ENCODE measurements at regions not wholly inside any gene's neighbourhood (a gene's known extent, or its start where the extent isn't known, plus 50 kb on each side); places are given as distances from the start of the nearest gene placed in this dataset.

DNA sequence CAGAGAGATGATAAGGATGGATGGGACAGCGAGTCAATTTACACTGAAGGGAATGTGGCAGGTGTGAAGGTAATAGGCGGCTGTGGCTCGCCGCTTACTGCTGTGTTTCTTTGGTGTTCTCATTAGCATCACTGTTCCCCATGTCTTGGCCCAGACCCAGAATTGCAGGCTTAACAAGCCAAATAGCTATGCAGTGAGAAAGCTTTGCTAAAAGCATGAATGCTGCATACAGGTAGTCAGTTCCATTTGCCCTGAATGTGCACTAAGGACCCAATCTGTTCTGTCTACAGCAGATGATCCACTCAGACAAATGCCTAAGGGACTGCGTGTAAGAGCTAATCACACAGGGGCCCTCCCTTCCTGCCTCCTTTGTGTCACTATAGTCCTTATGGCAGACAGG lies 262.6 kb downstream of the DCDC2C start (continued):
- TF ChIP-seq, protein P1, sequence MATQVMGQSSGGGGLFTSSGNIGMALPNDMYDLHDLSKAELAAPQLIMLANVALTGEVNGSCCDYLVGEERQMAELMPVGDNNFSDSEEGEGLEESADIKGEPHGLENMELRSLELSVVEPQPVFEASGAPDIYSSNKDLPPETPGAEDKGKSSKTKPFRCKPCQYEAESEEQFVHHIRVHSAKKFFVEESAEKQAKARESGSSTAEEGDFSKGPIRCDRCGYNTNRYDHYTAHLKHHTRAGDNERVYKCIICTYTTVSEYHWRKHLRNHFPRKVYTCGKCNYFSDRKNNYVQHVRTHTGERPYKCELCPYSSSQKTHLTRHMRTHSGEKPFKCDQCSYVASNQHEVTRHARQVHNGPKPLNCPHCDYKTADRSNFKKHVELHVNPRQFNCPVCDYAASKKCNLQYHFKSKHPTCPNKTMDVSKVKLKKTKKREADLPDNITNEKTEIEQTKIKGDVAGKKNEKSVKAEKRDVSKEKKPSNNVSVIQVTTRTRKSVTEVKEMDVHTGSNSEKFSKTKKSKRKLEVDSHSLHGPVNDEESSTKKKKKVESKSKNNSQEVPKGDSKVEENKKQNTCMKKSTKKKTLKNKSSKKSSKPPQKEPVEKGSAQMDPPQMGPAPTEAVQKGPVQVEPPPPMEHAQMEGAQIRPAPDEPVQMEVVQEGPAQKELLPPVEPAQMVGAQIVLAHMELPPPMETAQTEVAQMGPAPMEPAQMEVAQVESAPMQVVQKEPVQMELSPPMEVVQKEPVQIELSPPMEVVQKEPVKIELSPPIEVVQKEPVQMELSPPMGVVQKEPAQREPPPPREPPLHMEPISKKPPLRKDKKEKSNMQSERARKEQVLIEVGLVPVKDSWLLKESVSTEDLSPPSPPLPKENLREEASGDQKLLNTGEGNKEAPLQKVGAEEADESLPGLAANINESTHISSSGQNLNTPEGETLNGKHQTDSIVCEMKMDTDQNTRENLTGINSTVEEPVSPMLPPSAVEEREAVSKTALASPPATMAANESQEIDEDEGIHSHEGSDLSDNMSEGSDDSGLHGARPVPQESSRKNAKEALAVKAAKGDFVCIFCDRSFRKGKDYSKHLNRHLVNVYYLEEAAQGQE (IDR thresholded peaks at IDR 0.05; ENCODE audit: low read depth), result no peak

DNA sequence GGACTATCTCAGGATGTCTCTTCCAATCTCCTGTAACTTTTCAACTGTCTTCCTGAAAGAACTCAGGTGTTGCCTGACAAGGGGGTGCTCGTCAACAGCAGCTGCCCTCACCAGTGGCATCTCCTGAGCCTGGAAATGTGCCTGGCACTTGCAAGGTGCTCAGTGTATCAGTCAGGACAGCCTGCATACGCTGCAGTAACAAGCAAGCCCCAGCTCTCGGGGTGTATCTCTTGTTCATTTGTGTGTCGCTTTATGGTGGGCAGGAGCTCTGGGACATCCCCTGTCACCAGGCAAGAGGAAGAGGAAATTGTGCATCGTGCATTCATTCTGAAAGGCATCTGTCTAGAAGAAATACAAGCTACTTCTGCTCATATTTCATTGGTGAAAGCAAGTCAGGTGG lies 263.1 kb downstream of the DCDC2C start:
- Histone ChIP-seq H3K79me2 (ENCODE audit: insufficient read depth, low read length) (no peaks in the 10 kb centered on the region), H3K36me3 (ENCODE audit: control insufficient read depth in 1 of 2, insufficient read depth in 2 of 2, low read length in 2 of 2) (no peaks in the 10 kb centered on the region), H3K9ac (ENCODE audit: low read length) (no peak overlapping the region), H3K4me3 (replicated peaks in 1 of 2; ENCODE audit: low read depth in 1 of 2, low read length in 2 of 2) (no peak overlapping the region), H3K4me1 (ENCODE audit: control insufficient read depth in 1 of 2, insufficient read depth in 2 of 2, low read length in 2 of 2) (no peaks in the 10 kb centered on the region), H3K9me3 (ENCODE audit: control insufficient read depth in 1 of 2, insufficient read depth in 1 of 2, low read depth in 1 of 2, low read length in 2 of 2) (peaks cover 1 to 2% of the 10 kb centered on the region in 2 experiments; a peak in 1 of 4 replicates), H3K27ac (ENCODE audit: low read depth, low read length) (no peak overlapping the region), H3K9me2 (ENCODE audit: insufficient read depth) (no peaks in the 10 kb centered on the region), H3K27me3 (ENCODE audit: insufficient read depth, low read length) (no peaks in the 10 kb centered on the region), H2AFZ (ENCODE audit: low read depth, low read length, poor library complexity, severe bottlenecking) (no peak overlapping the region), H4K20me1 (ENCODE audit: insufficient read depth) (no peaks in the 10 kb centered on the region), H3K4me2 (ENCODE audit: low read length) (no peak overlapping the region)
- RAD21 ChIA-PET (ENCODE audit: low non-redundant PET in 1 of 2, low total read pairs in 2 of 2, uncharacterized antibody in 2 of 2, unreplicated experiment in 2 of 2), result no interaction called here
- CTCF ChIA-PET, result no interaction called here
- POLR2A ChIA-PET, result no interaction called here
- intact Hi-C loops (cut with micrococcal nuclease), result no loop called here
- ATAC-seq, result no peak
- TF ChIP-seq, protein P2, sequence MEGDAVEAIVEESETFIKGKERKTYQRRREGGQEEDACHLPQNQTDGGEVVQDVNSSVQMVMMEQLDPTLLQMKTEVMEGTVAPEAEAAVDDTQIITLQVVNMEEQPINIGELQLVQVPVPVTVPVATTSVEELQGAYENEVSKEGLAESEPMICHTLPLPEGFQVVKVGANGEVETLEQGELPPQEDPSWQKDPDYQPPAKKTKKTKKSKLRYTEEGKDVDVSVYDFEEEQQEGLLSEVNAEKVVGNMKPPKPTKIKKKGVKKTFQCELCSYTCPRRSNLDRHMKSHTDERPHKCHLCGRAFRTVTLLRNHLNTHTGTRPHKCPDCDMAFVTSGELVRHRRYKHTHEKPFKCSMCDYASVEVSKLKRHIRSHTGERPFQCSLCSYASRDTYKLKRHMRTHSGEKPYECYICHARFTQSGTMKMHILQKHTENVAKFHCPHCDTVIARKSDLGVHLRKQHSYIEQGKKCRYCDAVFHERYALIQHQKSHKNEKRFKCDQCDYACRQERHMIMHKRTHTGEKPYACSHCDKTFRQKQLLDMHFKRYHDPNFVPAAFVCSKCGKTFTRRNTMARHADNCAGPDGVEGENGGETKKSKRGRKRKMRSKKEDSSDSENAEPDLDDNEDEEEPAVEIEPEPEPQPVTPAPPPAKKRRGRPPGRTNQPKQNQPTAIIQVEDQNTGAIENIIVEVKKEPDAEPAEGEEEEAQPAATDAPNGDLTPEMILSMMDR (IDR thresholded peaks at IDR 0.05 in 2 of 3, conservative IDR thresholded peaks at IDR 0.05 in 1 of 3; ENCODE audit: borderline replicate concordance in 1 of 3, insufficient read depth in 1 of 3, low read depth in 2 of 3, low read length in 2 of 3), result no peak
- TF ChIP-seq ZFX (IDR thresholded peaks at IDR 0.05) (no peak), ELF1 (IDR thresholded peaks at IDR 0.05; ENCODE audit: borderline replicate concordance, low read depth) (no peak), EZH2 (IDR thresholded peaks at IDR 0.05) (no peak), CEBPB (IDR thresholded peaks at IDR 0.05; ENCODE audit: low read depth) (no peak), TCF7L2 (IDR thresholded peaks at IDR 0.05; ENCODE audit: borderline replicate concordance, extremely low read depth, insufficient read depth, insufficient read length) (no peak), SIN3A (IDR thresholded peaks at IDR 0.05; ENCODE audit: low read depth) (no peak)
- TF ChIP-seq, protein P1 (IDR thresholded peaks at IDR 0.05; ENCODE audit: low read depth), result no peak
- TF ChIP-seq, protein P3, sequence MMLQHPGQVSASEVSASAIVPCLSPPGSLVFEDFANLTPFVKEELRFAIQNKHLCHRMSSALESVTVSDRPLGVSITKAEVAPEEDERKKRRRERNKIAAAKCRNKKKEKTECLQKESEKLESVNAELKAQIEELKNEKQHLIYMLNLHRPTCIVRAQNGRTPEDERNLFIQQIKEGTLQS (IDR thresholded peaks at IDR 0.05), result no peak
- TF ChIP-seq, protein P4, sequence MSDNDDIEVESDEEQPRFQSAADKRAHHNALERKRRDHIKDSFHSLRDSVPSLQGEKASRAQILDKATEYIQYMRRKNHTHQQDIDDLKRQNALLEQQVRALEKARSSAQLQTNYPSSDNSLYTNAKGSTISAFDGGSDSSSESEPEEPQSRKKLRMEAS (IDR thresholded peaks at IDR 0.05), result no peak
- BruUV-seq (replicated peaks), result no TSS peak
- DNase-seq (ENCODE audit: low read depth, low spot score), result no peak
